B cell (primary cell): ENCODE measurements at regions not wholly inside any gene's neighbourhood (a gene's known extent, or its start where the extent isn't known, plus 50 kb on each side); places are given as distances from the start of the nearest gene placed in this dataset.

Source experiments
- ATAC-seq: fragments of 200-7000 bp; cut with Tn5 transposase; one replicate; pipeline ENCODE4 v1.10.0; 2021; ENCODE audit warnings: low read depth, mild to moderate bottlenecking, moderate number of reproducible peaks, moderate library complexity
- CTCF ChIA-PET: fragments of 350-600 bp; sonication (Branson Sonifier 250); formaldehyde crosslinking; loops from one replicate; lab custom pipeline; 2021; ENCODE audit warnings: antibody characterized with exemption, inconsistent platforms; lab: Charles Lee
- POLR2A ChIA-PET: fragments of 350-600 bp; sonication (Branson Sonifier 250); formaldehyde crosslinking; loops from one replicate; lab custom pipeline; 2021; ENCODE audit warnings: antibody characterized with exemption; lab: Charles Lee
- DNase-seq: peaks from one replicate; pipeline ENCODE4 v3.0.0; 2013
- H2AFZ ChIP-seq: 2 replicates; pipeline ENCODE4 v1.6.1; 2012; ENCODE audit warnings: mild to moderate bottlenecking, low read depth, low read length; ENCODE audit not compliant: insufficient read depth, poor library complexity, severe bottlenecking
- H3K27ac ChIP-seq, 2 donors: 1 replicate in 1 of 2; 2 replicates in 1 of 2; pipeline ENCODE4 v1.5.1; 2012 to 2013; ENCODE audit warnings: low read length in 2 of 2, mild to moderate bottlenecking in 2 of 2, moderate library complexity in 1 of 2
- H3K27me3 ChIP-seq, 4 experiments: fragments of 200-600 bp in 1 of 4; sonication (generic) in 1 of 4; replicated peaks in 1 of 4; 1 replicate in 2 of 4; 2 replicates in 2 of 4; pipeline versions ENCODE4 v1.6.1 to v1.7.0; 2013 to 2016; ENCODE audit warnings: low read length in 3 of 4, mild to moderate bottlenecking in 2 of 4, mixed read lengths in 1 of 4, moderate library complexity in 1 of 4; ENCODE audit not compliant: insufficient read depth in 4 of 4, control insufficient read depth in 3 of 4; ENCODE audit errors: control extremely low read depth in 1 of 4
- H3K36me3 ChIP-seq, 2 experiments: replicated peaks in 1 of 2; 1 replicate in 1 of 2; 2 replicates in 1 of 2; pipeline versions ENCODE4 v1.6.1 to v1.7.1; 2013; ENCODE audit warnings: low read length in 1 of 2; ENCODE audit not compliant: insufficient read depth in 2 of 2, control insufficient read depth in 1 of 2; ENCODE audit errors: control extremely low read depth in 1 of 2, extremely low read depth in 1 of 2
- H3K4me1 ChIP-seq, 2 donors: fragments of 200-600 bp in 1 of 2; sonication (generic) in 1 of 2; 1 replicate in 1 of 2; 2 replicates in 1 of 2; pipeline versions ENCODE4 v1.5.1 to v1.6.1; 2013 to 2017; ENCODE audit warnings: low read length in 2 of 2; ENCODE audit not compliant: control insufficient read depth in 2 of 2, insufficient read depth in 2 of 2
- H3K4me2 ChIP-seq: replicated peaks from 2 replicates; pipeline ENCODE3; 2012; ENCODE audit warnings: mild to moderate bottlenecking, low read depth, low read length; ENCODE audit not compliant: poor library complexity, severe bottlenecking
- H3K4me3 ChIP-seq, 5 experiments: fragments of 200-600 bp in 1 of 5; sonication (generic) in 1 of 5; 1 replicate in 3 of 5; 2 replicates in 2 of 5; pipeline versions ENCODE4 v1.5.1 to v1.7.0; 2011 to 2016; ENCODE audit warnings: low read length in 4 of 5, mild to moderate bottlenecking in 4 of 5, low read depth in 2 of 5, control low read depth in 1 of 5, moderate library complexity in 1 of 5; ENCODE audit not compliant: insufficient read depth in 1 of 5; ENCODE audit errors: control extremely low read depth in 1 of 5, extremely low read depth in 1 of 5
- H3K79me2 ChIP-seq: fragments of 200-600 bp; sonication (generic); one replicate; pipeline ENCODE4 v1.6.0; 2016; ENCODE audit warnings: low read length; ENCODE audit not compliant: control insufficient read depth, insufficient read depth
- H3K9ac ChIP-seq: fragments of 200-600 bp; sonication (generic); 2 replicates; pipeline ENCODE4 v1.6.1; 2017; ENCODE audit warnings: mild to moderate bottlenecking, low read length, moderate library complexity
- H3K9me3 ChIP-seq, 3 donors: one replicate each; pipeline versions ENCODE4 v1.6.1 to v1.7.1; 2013; ENCODE audit warnings: low read length in 2 of 3; ENCODE audit not compliant: control insufficient read depth in 2 of 3, insufficient read depth in 1 of 3; ENCODE audit errors: control extremely low read depth in 1 of 3
- H4K20me1 ChIP-seq: 2 replicates; pipeline ENCODE4 v1.6.0; 2012; ENCODE audit warnings: mild to moderate bottlenecking, low read length; ENCODE audit not compliant: insufficient read depth, control insufficient read depth, poor library complexity, severe bottlenecking
- H3K27ac Mint-ChIP-seq: one replicate; pipeline ENCODE4 v1.8.0; 2021; ENCODE audit warnings: mixed read lengths
- H3K27me3 Mint-ChIP-seq: one replicate; pipeline ENCODE4 v1.8.0; 2021; ENCODE audit warnings: mixed read lengths
- H3K4me1 Mint-ChIP-seq: one replicate; pipeline ENCODE4 v1.8.0; 2021; ENCODE audit warnings: mixed read lengths
- H3K4me3 Mint-ChIP-seq: one replicate; pipeline ENCODE4 v1.8.0; 2021; ENCODE audit warnings: mixed read lengths
- H3K9me3 Mint-ChIP-seq: one replicate; pipeline ENCODE4 v1.8.0; 2022; ENCODE audit warnings: mixed read lengths; ENCODE audit not compliant: insufficient read depth
- EZH2 ChIP-seq: IDR thresholded peaks from 2 replicates; pipeline ENCODE4 v1.6.1; 2012; ENCODE audit warnings: borderline replicate concordance, low read depth, mild to moderate bottlenecking, moderate library complexity, low read length; ENCODE audit not compliant: insufficient read depth, poor library complexity, severe bottlenecking
- WGBS: methylation state at CpG from one replicate; pipeline ENCODE4 v1.1.5; 2013; ENCODE audit warnings: missing lambda C conversion rate; ENCODE audit not compliant: insufficient coverage; 5-methylcytosine and 5-hydroxymethylcytosine counted together
- intact Hi-C: fragments of 100-400 bp; cut with micrococcal nuclease; formaldehyde crosslinking; loops from one replicate; pipeline ENCODE4 v1.10.0; 2022
- TF ChIP-seq, protein P1 (sequence below): fragments of 200-600 bp; IDR thresholded peaks from one replicate; pipeline ENCODE4 v1.8.0; 2022; ENCODE audit warnings: antibody characterized with exemption, mild to moderate bottlenecking

DNA sequence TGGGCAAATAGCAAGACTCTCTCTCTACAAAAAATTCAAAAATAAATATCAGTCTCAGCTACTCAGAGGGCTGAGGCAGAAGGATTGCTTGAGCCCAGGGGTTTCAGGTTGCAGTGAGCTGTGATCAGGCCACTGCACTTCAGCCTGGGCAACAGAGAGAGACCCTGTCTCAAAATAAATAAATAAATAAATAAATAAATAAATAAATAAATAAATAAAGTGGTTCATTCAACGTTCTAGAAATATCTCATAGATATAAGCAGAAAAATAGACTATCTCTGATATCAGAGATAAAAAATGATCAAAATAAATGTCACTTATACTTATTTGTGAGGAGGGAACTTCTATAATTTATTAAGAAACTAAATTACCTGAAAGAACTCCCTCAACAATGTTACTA lies 480.9 kb downstream of the FBXO15 start:
- Mint-ChIP-seq H3K4me3 (no peak overlapping the region), H3K27ac (no peak overlapping the region), H3K4me1 (no peaks in the 10 kb centered on the region), H3K27me3 (peaks cover 3% of the 10 kb centered on the region), H3K9me3 (no peaks in the 10 kb centered on the region)
- Histone ChIP-seq H2AFZ (no peak overlapping the region), H3K9me3 (no peaks in the 10 kb centered on the region), H3K27me3 (no peaks in the 10 kb centered on the region), H3K27ac (no peak overlapping the region), H3K4me3 (no peak overlapping the region), H3K4me2 (no peak overlapping the region), H3K9ac (no peak overlapping the region), H3K79me2 (no peaks in the 10 kb centered on the region), H3K4me1 (no peaks in the 10 kb centered on the region), H4K20me1 (no peaks in the 10 kb centered on the region), H3K36me3 (no peaks in the 10 kb centered on the region)
- ATAC-seq (no peak), DNase-seq (no peak)
- ChIA-PET POLR2A (no interaction called here), CTCF (no interaction called here)
- intact Hi-C loops: no loop called here
- TF ChIP-seq, protein P1, sequence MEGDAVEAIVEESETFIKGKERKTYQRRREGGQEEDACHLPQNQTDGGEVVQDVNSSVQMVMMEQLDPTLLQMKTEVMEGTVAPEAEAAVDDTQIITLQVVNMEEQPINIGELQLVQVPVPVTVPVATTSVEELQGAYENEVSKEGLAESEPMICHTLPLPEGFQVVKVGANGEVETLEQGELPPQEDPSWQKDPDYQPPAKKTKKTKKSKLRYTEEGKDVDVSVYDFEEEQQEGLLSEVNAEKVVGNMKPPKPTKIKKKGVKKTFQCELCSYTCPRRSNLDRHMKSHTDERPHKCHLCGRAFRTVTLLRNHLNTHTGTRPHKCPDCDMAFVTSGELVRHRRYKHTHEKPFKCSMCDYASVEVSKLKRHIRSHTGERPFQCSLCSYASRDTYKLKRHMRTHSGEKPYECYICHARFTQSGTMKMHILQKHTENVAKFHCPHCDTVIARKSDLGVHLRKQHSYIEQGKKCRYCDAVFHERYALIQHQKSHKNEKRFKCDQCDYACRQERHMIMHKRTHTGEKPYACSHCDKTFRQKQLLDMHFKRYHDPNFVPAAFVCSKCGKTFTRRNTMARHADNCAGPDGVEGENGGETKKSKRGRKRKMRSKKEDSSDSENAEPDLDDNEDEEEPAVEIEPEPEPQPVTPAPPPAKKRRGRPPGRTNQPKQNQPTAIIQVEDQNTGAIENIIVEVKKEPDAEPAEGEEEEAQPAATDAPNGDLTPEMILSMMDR: no peak
- no peak for TF ChIP-seq EZH2
- no CpG with 5 or more reads among the region's 1 CpG for WGBS

- no peaks in the 10 kb centered on the region for H3K9me3 ChIP-seq
- no peaks in the 10 kb centered on the region for H3K27me3 ChIP-seq
- intact Hi-C loops: no loop called here
- no peak overlapping the region for H2AFZ ChIP-seq
- Mint-ChIP-seq H3K4me3 (no peak overlapping the region), H3K27ac (no peak overlapping the region), H3K27me3 (peaks cover 3% of the 10 kb centered on the region), H3K9me3 (no peaks in the 10 kb centered on the region), H3K4me1 (no peaks in the 10 kb centered on the region)
- H3K4me3 ChIP-seq: no peak overlapping the region
- ATAC-seq (no peak), DNase-seq (no peak)
- no peaks in the 10 kb centered on the region for H3K79me2 ChIP-seq
- ChIA-PET POLR2A (no interaction called here), CTCF (no interaction called here)
- H3K9ac ChIP-seq: no peak overlapping the region
- H4K20me1 ChIP-seq: no peaks in the 10 kb centered on the region
- no peak overlapping the region for H3K4me2 ChIP-seq
- no peaks in the 10 kb centered on the region for H3K36me3 ChIP-seq
- no peak overlapping the region for H3K27ac ChIP-seq
- WGBS: no CpG with 5 or more reads among the region's 2 CpGs
- TF ChIP-seq, protein P1: no peak
- no peak for TF ChIP-seq EZH2
- no peaks in the 10 kb centered on the region for H3K4me1 ChIP-seq
These were observed 482.7 kb downstream of the FBXO15 start for GRCh38 chr18:73664896-73665295.
